Erythroblast (primary cell): ENCODE measurements at regions not wholly inside any gene's neighbourhood (a gene's known extent, or its start where the extent isn't known, plus 50 kb on each side); places are given as distances from the start of the nearest gene placed in this dataset.

ENCODE experiments used
- GATA1 ChIP-seq: IDR thresholded peaks from 2 replicates; pipeline ENCODE4 v1.6.1; 2011; ENCODE audit warnings: low read depth, mild to moderate bottlenecking, control low read depth, low read length, moderate library complexity
- POLR2A ChIP-seq: IDR thresholded peaks from 2 replicates; pipeline ENCODE4 v1.6.1; 2011; ENCODE audit warnings: mild to moderate bottlenecking, low read length

- no peak for TF ChIP-seq POLR2A
- no peak for TF ChIP-seq GATA1
Measured at GRCh38 chr6:168154263-168154917, 75.4 kb upstream of the FRMD1 start.
